Tibial artery (tissue), 4 donors: ENCODE measurements at regions not wholly inside any gene's neighbourhood (a gene's known extent, or its start where the extent isn't known, plus 50 kb on each side); places are given as distances from the start of the nearest gene placed in this dataset.

Experiments
- DNase-seq, 2 donors: peaks; one replicate each; pipeline ENCODE4 v3.0.0-alpha.2; 2019
- H3K27ac ChIP-seq, 2 donors: fragments of 200-600 bp; sonication (generic) in 1 of 2; 1 replicate in 1 of 2; 2 replicates in 1 of 2; pipeline ENCODE4 v1.5.1; 2018 to 2019; ENCODE audit warnings: mild to moderate bottlenecking in 1 of 2
- H3K27me3 ChIP-seq, 2 donors: fragments of 200-600 bp; sonication (generic) in 1 of 2; one replicate each; pipeline versions ENCODE4 v1.5.1 to v1.6.0; 2016 to 2019
- H3K36me3 ChIP-seq, 3 donors: fragments of 200-600 bp; sonication (generic) in 2 of 3; one replicate each; pipeline ENCODE4 v1.5.1; 2016 to 2019; ENCODE audit warnings: mild to moderate bottlenecking in 2 of 3
- H3K4me1 ChIP-seq, 4 donors: fragments of 200-600 bp; sonication (generic) in 2 of 4; 1 replicate in 3 of 4; 2 replicates in 1 of 4; pipeline ENCODE4 v1.5.1; 2016 to 2019
- H3K4me3 ChIP-seq, 2 donors: fragments of 200-600 bp; sonication (generic) in 1 of 2; 1 replicate in 1 of 2; 2 replicates in 1 of 2; pipeline ENCODE4 v1.5.1; 2018 to 2019; ENCODE audit warnings: mild to moderate bottlenecking in 2 of 2
- H3K9me3 ChIP-seq, 3 donors: fragments of 200-600 bp; sonication (generic) in 1 of 3; one replicate each; pipeline ENCODE4 v1.5.1; 2016 to 2019
- intact Hi-C: fragments of 100-400 bp; cut with DNase I; formaldehyde crosslinking; loops from one replicate; pipeline ENCODE4 v1.15.0; 2023; ENCODE audit warnings: low total_unique reads
- TF ChIP-seq, protein P1 (sequence below), 2 experiments: fragments of 200-600 bp in 1 of 2; fragments of 450-650 bp in 1 of 2; IDR thresholded peaks; one replicate each; pipeline ENCODE4 v1.5.1; 2017 to 2019; ENCODE audit warnings: antibody characterized with exemption in 2 of 2, mild to moderate bottlenecking in 1 of 2, moderate library complexity in 1 of 2

DNA sequence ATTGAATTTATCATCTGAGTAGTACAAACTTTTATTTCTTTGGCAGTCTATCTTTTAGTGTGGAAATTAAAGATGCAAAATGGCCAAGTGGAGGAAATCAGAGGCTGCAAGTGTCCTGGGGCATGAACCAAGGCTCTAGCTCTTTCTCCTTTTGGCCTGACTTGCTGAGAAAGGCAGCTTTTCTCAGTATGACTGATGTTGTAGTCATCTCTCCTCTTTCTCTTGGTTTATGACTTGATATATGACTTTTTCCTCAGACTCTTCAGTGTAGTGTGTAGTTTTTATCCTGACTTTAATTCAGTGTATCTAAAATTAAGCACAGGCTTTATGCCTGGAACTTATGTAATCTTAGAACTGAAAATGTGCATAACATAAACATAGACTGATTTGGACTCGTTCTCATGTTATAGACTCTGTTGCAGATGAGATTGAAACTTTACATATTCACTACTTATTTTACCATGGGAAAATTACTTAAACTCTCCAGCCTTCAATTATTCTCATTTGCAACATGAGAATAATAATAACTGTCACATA, 65.7 kb downstream of the SLITRK5 start:
- Histone ChIP-seq H3K27ac (no peak overlapping the region), H3K36me3 (no peaks in the 10 kb centered on the region), H3K4me3 (no peak overlapping the region), H3K9me3 (no peaks in the 10 kb centered on the region), H3K27me3 (no peaks in the 10 kb centered on the region), H3K4me1 (no peaks in the 10 kb centered on the region)
- no peak for DNase-seq
- intact Hi-C loops, result no loop called here
- TF ChIP-seq, protein P1, sequence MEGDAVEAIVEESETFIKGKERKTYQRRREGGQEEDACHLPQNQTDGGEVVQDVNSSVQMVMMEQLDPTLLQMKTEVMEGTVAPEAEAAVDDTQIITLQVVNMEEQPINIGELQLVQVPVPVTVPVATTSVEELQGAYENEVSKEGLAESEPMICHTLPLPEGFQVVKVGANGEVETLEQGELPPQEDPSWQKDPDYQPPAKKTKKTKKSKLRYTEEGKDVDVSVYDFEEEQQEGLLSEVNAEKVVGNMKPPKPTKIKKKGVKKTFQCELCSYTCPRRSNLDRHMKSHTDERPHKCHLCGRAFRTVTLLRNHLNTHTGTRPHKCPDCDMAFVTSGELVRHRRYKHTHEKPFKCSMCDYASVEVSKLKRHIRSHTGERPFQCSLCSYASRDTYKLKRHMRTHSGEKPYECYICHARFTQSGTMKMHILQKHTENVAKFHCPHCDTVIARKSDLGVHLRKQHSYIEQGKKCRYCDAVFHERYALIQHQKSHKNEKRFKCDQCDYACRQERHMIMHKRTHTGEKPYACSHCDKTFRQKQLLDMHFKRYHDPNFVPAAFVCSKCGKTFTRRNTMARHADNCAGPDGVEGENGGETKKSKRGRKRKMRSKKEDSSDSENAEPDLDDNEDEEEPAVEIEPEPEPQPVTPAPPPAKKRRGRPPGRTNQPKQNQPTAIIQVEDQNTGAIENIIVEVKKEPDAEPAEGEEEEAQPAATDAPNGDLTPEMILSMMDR (IDR thresholded peaks at IDR 0.05), result no peak

DNA sequence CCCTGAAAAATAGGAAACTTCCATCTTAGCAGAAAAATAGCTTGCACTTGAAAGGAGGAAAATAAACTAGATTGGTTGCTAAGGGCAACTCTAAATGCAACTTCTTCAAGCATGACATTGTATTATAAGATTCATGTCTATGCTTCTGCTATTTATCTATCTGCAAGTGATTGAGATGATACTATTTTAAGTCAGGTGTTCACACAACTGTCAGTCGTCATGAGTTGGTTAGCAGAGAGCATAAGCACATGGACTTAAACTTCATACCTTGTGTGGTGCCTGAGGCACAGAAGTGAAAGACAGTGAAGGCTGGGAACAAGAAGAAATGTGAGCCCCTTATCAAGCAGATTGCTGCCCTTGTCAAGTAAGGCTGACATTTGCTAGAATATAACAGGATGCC, 82.9 kb downstream of the SLITRK5 start:
- Histone ChIP-seq H3K4me3 (no peak overlapping the region), H3K27ac (no peak overlapping the region), H3K4me1 (no peaks in the 10 kb centered on the region), H3K27me3 (no peaks in the 10 kb centered on the region), H3K36me3 (no peaks in the 10 kb centered on the region), H3K9me3 (no peaks in the 10 kb centered on the region)
- TF ChIP-seq, protein P1 (IDR thresholded peaks at IDR 0.05), result no peak
- intact Hi-C loops, result no loop called here
- no peak for DNase-seq

DNA sequence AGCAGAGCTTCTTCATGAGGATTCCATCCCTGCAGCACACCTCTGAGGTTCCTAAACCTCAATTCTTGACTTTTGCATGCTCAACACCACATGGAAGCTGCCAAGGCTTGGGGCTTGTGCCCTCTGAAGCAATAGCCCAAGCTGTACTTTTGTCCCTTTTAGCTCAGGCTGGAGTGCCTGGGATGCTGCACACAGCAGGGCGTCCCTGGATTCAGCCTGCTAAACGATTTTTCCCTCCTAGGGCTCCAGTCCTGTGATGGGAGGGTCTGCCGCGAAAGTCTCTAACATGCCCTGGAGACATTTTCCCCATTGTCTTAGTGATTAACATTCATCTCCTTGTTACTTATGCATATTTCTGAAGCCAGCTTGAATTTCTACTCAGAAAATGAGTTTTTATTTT, 98.3 kb downstream of the SLITRK5 start:
- no peak for DNase-seq
- intact Hi-C loops, result no loop called here
- Histone ChIP-seq H3K27me3 (no peaks in the 10 kb centered on the region), H3K36me3 (no peaks in the 10 kb centered on the region), H3K4me3 (no peak overlapping the region), H3K27ac (no peak overlapping the region), H3K9me3 (no peaks in the 10 kb centered on the region), H3K4me1 (no peaks in the 10 kb centered on the region)
- TF ChIP-seq, protein P1 (IDR thresholded peaks at IDR 0.05), result no peak

DNA sequence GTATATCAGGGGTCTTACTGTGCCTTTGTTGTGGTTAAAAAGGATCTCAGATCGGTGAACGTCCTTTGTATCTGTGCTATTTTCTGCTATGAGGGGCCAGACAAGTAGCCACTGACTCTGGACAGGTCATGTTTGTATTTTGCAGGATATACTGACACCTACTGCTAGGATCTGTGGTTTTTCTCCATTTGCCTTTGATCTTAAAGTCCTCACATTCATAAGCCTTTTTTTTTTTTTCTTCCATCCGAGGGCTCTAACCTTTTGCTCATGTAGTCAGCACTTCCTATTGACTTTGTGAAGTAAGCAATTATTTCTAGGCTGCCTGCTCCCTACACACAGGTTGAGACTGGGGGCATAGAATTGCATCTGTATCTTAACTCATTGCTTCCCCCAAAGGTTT, 106.2 kb downstream of the SLITRK5 start:
- TF ChIP-seq, protein P1 (IDR thresholded peaks at IDR 0.05), result no peak
- H3K27ac ChIP-seq, result no peak overlapping the region
- no peaks in the 10 kb centered on the region for H3K4me1 ChIP-seq
- H3K36me3 ChIP-seq, result no peaks in the 10 kb centered on the region
- H3K4me3 ChIP-seq, result no peak overlapping the region
- DNase-seq, result no peak
- H3K9me3 ChIP-seq, result no peaks in the 10 kb centered on the region
- intact Hi-C loops, result no loop called here
- no peaks in the 10 kb centered on the region for H3K27me3 ChIP-seq

DNA sequence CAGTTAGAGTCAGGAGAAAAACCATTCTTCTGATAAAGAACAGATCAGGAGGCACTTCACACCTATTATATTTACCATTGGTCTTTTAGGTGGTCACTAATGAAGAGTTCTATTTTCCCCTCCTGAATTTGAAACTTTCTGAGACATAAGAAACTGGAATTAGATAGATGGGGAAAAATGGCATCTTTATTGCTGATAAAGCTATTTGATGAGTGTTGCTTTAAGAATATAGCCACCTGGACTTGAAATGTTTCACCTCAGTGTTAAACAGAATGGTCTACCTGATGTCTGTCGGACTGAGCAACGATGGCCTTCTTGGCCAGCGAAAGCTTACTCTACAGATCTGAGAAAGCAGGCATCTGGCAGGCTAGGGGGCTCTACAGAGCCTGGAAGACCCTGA, 107.0 kb downstream of the SLITRK5 start:
- no peak overlapping the region for H3K4me3 ChIP-seq
- H3K27ac ChIP-seq, result no peak overlapping the region
- TF ChIP-seq, protein P1 (IDR thresholded peaks at IDR 0.05), result no peak
- no peaks in the 10 kb centered on the region for H3K36me3 ChIP-seq
- no peaks in the 10 kb centered on the region for H3K27me3 ChIP-seq
- no peaks in the 10 kb centered on the region for H3K4me1 ChIP-seq
- H3K9me3 ChIP-seq, result no peaks in the 10 kb centered on the region
- DNase-seq, result no peak
- intact Hi-C loops, result no loop called here

DNA sequence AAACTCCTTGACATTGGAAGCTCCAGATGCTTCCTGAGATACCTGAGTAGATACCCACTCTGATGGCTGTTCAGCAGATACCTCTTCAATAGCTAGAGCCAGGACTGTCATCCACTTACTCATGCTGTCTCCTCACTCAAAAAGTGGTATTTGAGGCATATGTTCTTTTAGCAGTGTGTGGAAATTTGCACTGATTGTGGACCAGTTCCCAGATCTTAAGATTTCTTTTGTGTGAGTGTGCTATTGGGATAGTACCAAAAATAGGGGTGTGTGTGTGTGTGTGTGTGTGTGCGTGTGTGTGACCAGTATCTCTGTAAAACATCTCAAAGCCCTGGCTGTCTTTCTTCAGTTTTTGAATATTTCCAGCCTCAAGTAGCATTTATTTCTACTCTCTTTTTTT, 108.3 kb downstream of the SLITRK5 start:
- Histone ChIP-seq H3K4me1 (no peaks in the 10 kb centered on the region), H3K9me3 (no peaks in the 10 kb centered on the region), H3K27me3 (no peaks in the 10 kb centered on the region), H3K36me3 (no peaks in the 10 kb centered on the region), H3K27ac (no peak overlapping the region), H3K4me3 (no peak overlapping the region)
- intact Hi-C loops, result no loop called here
- TF ChIP-seq, protein P1 (IDR thresholded peaks at IDR 0.05), result no peak
- DNase-seq, result no peak
